ENCODE measurements at regions not wholly inside any gene's neighbourhood (a gene's known extent, or its start where the extent isn't known, plus 50 kb on each side); places are given as distances from the start of the nearest gene placed in this dataset.

GRCh38 chr4:33746979-33747378 is 2497.3 kb downstream of the ARAP2 start:
- H3K79me2 ChIP-seq (ENCODE audit: control insufficient read depth in 1 of 2, insufficient read depth in 2 of 2, low read length in 2 of 2), result no peaks in the 10 kb centered on the region
- 83% methylated on average over 2 of the region's 2 CpGs; no CpG with 5 or more reads in 1 of the 2 experiments for WGBS, 2 experiments (ENCODE audit: extremely low coverage in 1 of 2, insufficient coverage in 1 of 2, insufficient read length in 1 of 2, insufficient replicate concordance in 2 of 2, low coverage in 1 of 2, low lambda C conversion rate in 2 of 2, missing lambda C conversion rate in 1 of 2)
- no peak for FAIRE-seq

More at GRCh38 chr4:33746979-33747378, 2497.3 kb downstream of the ARAP2 start:
- H3K23me2 ChIP-seq (ENCODE audit: low read depth, low read length), result no peaks in the 10 kb centered on the region
- peaks cover 0 to 3% of the 10 kb centered on the region in 2 experiments; a peak in 1 of 4 replicates for H3K9me3 ChIP-seq (ENCODE audit: insufficient read depth in 2 of 2, low read depth in 1 of 2, low read length in 1 of 2)
- no peak overlapping the region for H3K9ac ChIP-seq (replicated peaks in 1 of 4; ENCODE audit: extremely low read depth in 1 of 4, low read depth in 3 of 4, low read length in 3 of 4)
- no peak overlapping the region for H2BK20ac ChIP-seq (ENCODE audit: low read length)
- H4K20me1 ChIP-seq (replicated peaks in 1 of 2; ENCODE audit: control insufficient read depth in 1 of 2, insufficient read depth in 2 of 2, low read length in 2 of 2), result no peaks in the 10 kb centered on the region
- ChIA-PET POLR2A (ENCODE audit: partially characterized antibody) (no interaction called here), CTCF (ENCODE audit: partially characterized antibody) (no interaction called here)
- H2BK12ac ChIP-seq (ENCODE audit: low read depth, low read length), result no peak overlapping the region
- H4K91ac ChIP-seq (replicated peaks; ENCODE audit: insufficient read length, low read length), result no peak overlapping the region
- H3K27me3 ChIP-seq (replicated peaks in 1 of 4; ENCODE audit: control insufficient read depth in 3 of 4, extremely low read depth in 1 of 4, insufficient read depth in 3 of 4, low read length in 3 of 4), result no peaks in the 10 kb centered on the region
- DNase-seq (ENCODE audit: low read depth in 1 of 2, low spot score in 2 of 2), result no peak
- H3K27ac ChIP-seq (ENCODE audit: low read depth, low read length), result no peak overlapping the region; the same call in 1 of the 2 replicates
- no peak overlapping the region for H3K14ac ChIP-seq (ENCODE audit: insufficient read length)
- no peak overlapping the region for H4K8ac ChIP-seq (ENCODE audit: extremely low read depth, insufficient read depth, low read length)
- H3K4ac ChIP-seq (replicated peaks; ENCODE audit: insufficient read length, low read depth, low read length), result no peak overlapping the region
- H3K18ac ChIP-seq (ENCODE audit: extremely low read depth, low read length), result no peak overlapping the region; the same call in 1 of the 2 replicates
- H3K4me3 ChIP-seq (ENCODE audit: extremely low read depth in 1 of 4, insufficient read depth in 2 of 4, low read depth in 3 of 4, low read length in 4 of 4), result no peak overlapping the region
- H3K4me1 ChIP-seq (replicated peaks in 1 of 4; ENCODE audit: control insufficient read depth in 3 of 4, insufficient read depth in 4 of 4, low read length in 3 of 4), result no peaks in the 10 kb centered on the region
- peak overlapping the region; percentile 88 for H2BK120ac ChIP-seq (replicated peaks; ENCODE audit: low read depth, low read length)
- H2BK15ac ChIP-seq (ENCODE audit: low read length), result no peak overlapping the region
- peak overlapping the region; percentile 13 for H4K5ac ChIP-seq (ENCODE audit: insufficient read length, low read depth, low read length)
- H2AK5ac ChIP-seq (ENCODE audit: low read depth, low read length), result no peak overlapping the region
- H2AFZ ChIP-seq (ENCODE audit: low read length), result peak overlapping the region; percentile 98
- H3K4me2 ChIP-seq (ENCODE audit: insufficient read depth in 1 of 2, low read depth in 2 of 2, low read length in 2 of 2), result no peak overlapping the region
- H3K56ac ChIP-seq (replicated peaks; ENCODE audit: insufficient read length, low read depth, low read length), result no peak overlapping the region
- H3K79me1 ChIP-seq (ENCODE audit: low read depth, low read length), result no peaks in the 10 kb centered on the region
- H2BK5ac ChIP-seq (ENCODE audit: low read depth, low read length), result peak overlapping the region; percentile 67; the same call in 1 of the 2 replicates
- TF ChIP-seq E2F6 (IDR thresholded peaks at IDR 0.05) (no peak), JUN (IDR thresholded peaks at IDR 0.05; ENCODE audit: low read depth, low read length) (no peak)
- H3K23ac ChIP-seq (ENCODE audit: insufficient read length), result no peak overlapping the region
- no peaks in the 10 kb centered on the region for H3K36me3 ChIP-seq (ENCODE audit: control insufficient read depth in 2 of 4, insufficient read depth in 4 of 4, low read length in 3 of 4)
